Stomach (tissue), 8 donors: ENCODE measurements at regions not wholly inside any gene's neighbourhood (a gene's known extent, or its start where the extent isn't known, plus 50 kb on each side); places are given as distances from the start of the nearest gene placed in this dataset.

Experiments used
- DNase-seq, 2 donors: peaks; one replicate each; pipeline versions ENCODE4 v3.0.0 to v3.0.0-alpha.2; 2013 to 2019
- H3K27ac ChIP-seq, 5 donors: fragments of 200-600 bp in 4 of 5; sonication (generic) in 4 of 5; one replicate each; pipeline ENCODE4 v1.5.1; 2013 to 2019; ENCODE audit warnings: mild to moderate bottlenecking in 1 of 5, moderate library complexity in 1 of 5
- H3K27me3 ChIP-seq, 3 donors: fragments of 200-600 bp; sonication (generic); one replicate each; pipeline ENCODE4 v1.5.1; 2017 to 2019; ENCODE audit warnings: mixed run types in 1 of 3
- H3K36me3 ChIP-seq, 4 donors: fragments of 200-600 bp; sonication (generic); 1 replicate in 3 of 4; 2 replicates in 1 of 4; pipeline ENCODE4 v1.5.1; 2016 to 2019
- H3K4me1 ChIP-seq, 4 donors: fragments of 200-600 bp; sonication (generic); one replicate each; pipeline ENCODE4 v1.5.1; 2016 to 2019
- H3K4me3 ChIP-seq, 4 donors: fragments of 200-600 bp; sonication (generic) in 3 of 4; one replicate each; pipeline ENCODE4 v1.5.1; 2016 to 2019; ENCODE audit warnings: mild to moderate bottlenecking in 1 of 4
- H3K9me3 ChIP-seq, 4 donors: fragments of 200-600 bp; sonication (generic); one replicate each; pipeline ENCODE4 v1.5.1; 2016 to 2019
- EP300 ChIP-seq: sonication (generic); formaldehyde crosslinking; IDR thresholded peaks from one replicate; pipeline ENCODE4 v1.6.1; 2017; ENCODE audit warnings: antibody characterized with exemption
- POLR2A ChIP-seq, 4 donors: fragments of 450-650 bp; IDR thresholded peaks; one replicate each; pipeline ENCODE4 v1.6.1; 2016; ENCODE audit warnings: antibody characterized with exemption in 4 of 4, control low read depth in 2 of 4, mild to moderate bottlenecking in 1 of 4, moderate library complexity in 1 of 4
- POLR2AphosphoS5 ChIP-seq, 3 donors: sonication (generic); formaldehyde crosslinking; IDR thresholded peaks; one replicate each; pipeline ENCODE4 v1.6.1; 2016; ENCODE audit warnings: antibody characterized with exemption in 3 of 3
- WGBS, 5 donors: extraction: QIAGEN DNeasy Blood & Tissue Kit in 3 of 5; methylation state at CpG; one replicate each; pipeline versions ENCODE4 v1.1.5 to v1.1.7; 2013 to 2018; 5-methylcytosine and 5-hydroxymethylcytosine counted together
- intact Hi-C: fragments of 100-400 bp; cut with DNase I; formaldehyde crosslinking; loops from one replicate; pipeline ENCODE4 v1.15.1; 2023; ENCODE audit warnings: low total_unique reads
- TF ChIP-seq, protein P1 (sequence below), 7 experiments: fragments of 450-650 bp in 4 of 7; fragments of 200-600 bp in 3 of 7; sonication (generic) in 3 of 7; IDR thresholded peaks; one replicate each; pipeline ENCODE4 v1.5.1; 2016 to 2019; ENCODE audit warnings: antibody characterized with exemption in 7 of 7, control low read depth in 2 of 7, mild to moderate bottlenecking in 1 of 7
- donor health status: healthy with polysubstance abuse.
- donor health status: Bipolar disorder and iron deficiency.
- donor health status: healthy.

DNA sequence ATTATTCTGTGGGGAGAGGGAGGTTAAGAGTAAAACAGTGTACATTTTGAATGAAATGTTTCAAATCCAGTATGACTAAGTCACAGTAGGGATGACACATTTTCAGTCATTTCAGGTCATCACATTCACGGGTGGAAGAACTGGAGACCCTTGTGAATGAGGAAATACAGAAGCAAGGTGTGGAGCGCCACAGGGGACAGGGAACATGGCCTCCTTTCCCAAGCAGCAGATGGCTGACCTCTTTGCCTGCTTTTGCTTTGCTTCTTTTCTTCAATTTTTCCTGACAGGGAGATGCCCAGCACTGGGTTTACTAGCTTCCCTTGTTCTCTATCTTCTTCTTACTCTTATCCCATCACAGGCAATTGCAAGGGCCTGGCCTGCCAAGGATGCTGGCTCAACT lies 278.9 kb upstream of the DLGAP1 start:
- Histone ChIP-seq H3K36me3 (no peaks in the 10 kb centered on the region), H3K4me1 (no peaks in the 10 kb centered on the region), H3K9me3 (no peaks in the 10 kb centered on the region), H3K4me3 (no peak overlapping the region), H3K27ac (no peak overlapping the region), H3K27me3 (no peaks in the 10 kb centered on the region)
- WGBS, 5 donors, result 66 to 85% (median 80%) methylated on average over 2 of the region's 2 CpGs
- DNase-seq, result no peak
- intact Hi-C loops, result no loop called here
- TF ChIP-seq EP300 (no peak), POLR2A (IDR thresholded peaks at IDR 0.05) (no peak), POLR2AphosphoS5 (IDR thresholded peaks at IDR 0.05) (no peak)
- TF ChIP-seq, protein P1, sequence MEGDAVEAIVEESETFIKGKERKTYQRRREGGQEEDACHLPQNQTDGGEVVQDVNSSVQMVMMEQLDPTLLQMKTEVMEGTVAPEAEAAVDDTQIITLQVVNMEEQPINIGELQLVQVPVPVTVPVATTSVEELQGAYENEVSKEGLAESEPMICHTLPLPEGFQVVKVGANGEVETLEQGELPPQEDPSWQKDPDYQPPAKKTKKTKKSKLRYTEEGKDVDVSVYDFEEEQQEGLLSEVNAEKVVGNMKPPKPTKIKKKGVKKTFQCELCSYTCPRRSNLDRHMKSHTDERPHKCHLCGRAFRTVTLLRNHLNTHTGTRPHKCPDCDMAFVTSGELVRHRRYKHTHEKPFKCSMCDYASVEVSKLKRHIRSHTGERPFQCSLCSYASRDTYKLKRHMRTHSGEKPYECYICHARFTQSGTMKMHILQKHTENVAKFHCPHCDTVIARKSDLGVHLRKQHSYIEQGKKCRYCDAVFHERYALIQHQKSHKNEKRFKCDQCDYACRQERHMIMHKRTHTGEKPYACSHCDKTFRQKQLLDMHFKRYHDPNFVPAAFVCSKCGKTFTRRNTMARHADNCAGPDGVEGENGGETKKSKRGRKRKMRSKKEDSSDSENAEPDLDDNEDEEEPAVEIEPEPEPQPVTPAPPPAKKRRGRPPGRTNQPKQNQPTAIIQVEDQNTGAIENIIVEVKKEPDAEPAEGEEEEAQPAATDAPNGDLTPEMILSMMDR (IDR thresholded peaks at IDR 0.05), result no peak

DNA sequence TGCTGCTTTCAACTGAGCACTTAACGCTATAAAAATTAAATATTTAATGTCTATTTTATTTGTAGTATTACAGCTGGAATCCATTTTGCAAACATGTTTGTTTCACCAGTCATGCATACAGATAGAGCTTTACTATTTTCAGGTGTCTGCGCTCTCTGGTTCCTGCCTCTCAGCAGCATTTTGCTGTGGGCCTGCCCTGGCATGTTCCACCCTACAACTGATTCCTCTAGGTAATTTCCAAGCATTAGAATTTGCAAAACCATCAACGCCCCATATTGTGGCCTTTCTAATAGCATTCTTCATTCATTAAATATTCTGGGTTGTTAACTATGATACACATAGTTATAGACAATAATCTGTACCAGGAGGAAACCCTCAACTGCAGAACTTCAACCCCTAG lies 266.4 kb upstream of the DLGAP1 start:
- TF ChIP-seq POLR2A (IDR thresholded peaks at IDR 0.05) (no peak), EP300 (no peak), POLR2AphosphoS5 (IDR thresholded peaks at IDR 0.05) (no peak)
- TF ChIP-seq, protein P1 (IDR thresholded peaks at IDR 0.05), result no peak
- Histone ChIP-seq H3K4me1 (no peaks in the 10 kb centered on the region), H3K36me3 (no peaks in the 10 kb centered on the region), H3K4me3 (no peak overlapping the region), H3K27me3 (no peaks in the 10 kb centered on the region), H3K9me3 (no peaks in the 10 kb centered on the region), H3K27ac (no peak overlapping the region)
- intact Hi-C loops, result no loop called here
- WGBS, 5 donors, result 81 to 91% (median 90%) methylated on average over 3 of the region's 3 CpGs
- DNase-seq, result no peak

DNA sequence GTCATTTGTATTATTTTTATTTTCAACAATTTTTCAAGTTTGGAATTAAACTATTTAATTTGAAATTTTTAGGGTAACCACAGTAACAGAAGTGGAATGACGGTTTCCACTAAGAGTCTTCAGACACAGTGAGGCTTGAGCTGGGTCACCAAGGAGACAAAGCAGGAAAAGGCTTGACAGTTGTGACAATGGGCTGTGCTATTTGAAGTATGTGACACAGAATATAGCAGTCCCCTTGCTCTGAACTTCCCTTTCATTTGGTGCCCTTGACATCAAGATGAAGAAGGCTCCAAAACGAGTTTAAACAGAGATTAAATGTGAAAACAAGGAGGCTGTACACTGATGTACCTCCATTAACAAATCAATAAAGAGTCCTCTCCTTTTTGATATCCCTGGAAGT lies 265.4 kb upstream of the DLGAP1 start:
- Histone ChIP-seq H3K9me3 (no peaks in the 10 kb centered on the region), H3K27me3 (no peaks in the 10 kb centered on the region), H3K4me3 (no peak overlapping the region), H3K36me3 (no peaks in the 10 kb centered on the region), H3K27ac (no peak overlapping the region), H3K4me1 (no peaks in the 10 kb centered on the region)
- DNase-seq, result no peak
- 26 to 53% (median 45%) methylated on average over 2 of the region's 2 CpGs for WGBS, 5 donors
- TF ChIP-seq POLR2A (IDR thresholded peaks at IDR 0.05) (no peak), POLR2AphosphoS5 (IDR thresholded peaks at IDR 0.05) (no peak), EP300 (no peak)
- TF ChIP-seq, protein P1 (IDR thresholded peaks at IDR 0.05), result no peak
- intact Hi-C loops, result no loop called here

DNA sequence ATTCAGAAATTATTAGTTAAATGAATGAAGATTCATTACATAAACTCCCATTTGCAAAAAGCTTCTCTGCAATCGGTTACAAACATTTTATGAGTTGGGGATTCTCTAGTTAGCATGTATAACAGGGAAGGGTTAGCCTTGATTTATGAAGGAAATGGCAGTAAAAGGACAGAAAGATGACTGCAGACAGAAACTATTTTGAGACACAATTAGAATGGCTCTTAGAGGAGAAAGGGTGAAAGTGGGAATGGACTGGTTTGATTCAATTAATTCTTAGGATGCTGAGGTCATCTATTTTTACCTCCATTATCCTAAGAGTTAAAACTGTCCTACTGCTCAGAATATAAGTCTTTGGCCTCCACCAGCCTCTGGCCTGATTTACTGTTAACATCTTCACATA lies 250.8 kb upstream of the DLGAP1 start:
- Histone ChIP-seq H3K4me1 (no peaks in the 10 kb centered on the region), H3K27me3 (no peaks in the 10 kb centered on the region), H3K36me3 (no peaks in the 10 kb centered on the region), H3K9me3 (no peaks in the 10 kb centered on the region), H3K27ac (no peak overlapping the region), H3K4me3 (no peak overlapping the region)
- TF ChIP-seq EP300 (no peak), POLR2AphosphoS5 (IDR thresholded peaks at IDR 0.05) (no peak), POLR2A (IDR thresholded peaks at IDR 0.05) (no peak)
- TF ChIP-seq, protein P1 (IDR thresholded peaks at IDR 0.05), result no peak
- WGBS, 5 donors, result 69 to 88% (median 87%) methylated on average over 1 of the region's 1 CpG
- no peak for DNase-seq
- intact Hi-C loops, result no loop called here
